Astrocyte (in vitro differentiated cells and primary cell): ENCODE measurements at regions not wholly inside any gene's neighbourhood (a gene's known extent, or its start where the extent isn't known, plus 50 kb on each side); places are given as distances from the start of the nearest gene placed in this dataset.

Experiments
- CTCF ChIP-seq: IDR thresholded peaks from 2 replicates; pipeline ENCODE4 v1.5.1; 2011; ENCODE audit warnings: low read depth, mild to moderate bottlenecking, inconsistent platforms, low read length, moderate library complexity; ENCODE audit not compliant: insufficient read depth
- EZH2 ChIP-seq: IDR thresholded peaks from 2 replicates; pipeline ENCODE4 v1.6.1; 2012; ENCODE audit warnings: mild to moderate bottlenecking, low read length, inconsistent platforms; ENCODE audit not compliant: insufficient read depth

DNA sequence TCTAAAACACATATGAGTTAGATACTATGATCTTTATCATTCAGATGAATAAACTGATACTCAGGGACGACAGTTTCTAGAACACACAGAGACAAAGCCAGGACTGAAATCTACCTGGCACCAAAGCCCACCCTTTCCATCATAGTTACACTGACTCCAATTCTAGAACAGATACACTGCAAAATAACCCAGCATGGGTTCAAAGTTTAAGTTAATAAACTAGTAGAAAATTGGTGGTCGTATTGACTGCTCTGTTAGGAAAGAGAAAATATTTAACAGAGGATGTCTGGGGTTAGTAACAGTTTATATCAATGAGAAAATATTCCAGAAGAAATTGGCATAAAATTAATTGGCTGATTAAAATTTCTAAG, 60.8 kb upstream of the BCL9 start:
- TF ChIP-seq EZH2, result no peak
- TF ChIP-seq CTCF, result no peak
